ENCODE measurements at regions not wholly inside any gene's neighbourhood (a gene's known extent, or its start where the extent isn't known, plus 50 kb on each side); places are given as distances from the start of the nearest gene placed in this dataset.
A peak's percentile ranks its signal among the peaks of the same experiment; 100 is the strongest.
"Not testable (repeated sequence)": the region's sequence is repeated elsewhere in the genome, so short reads cannot be mapped to it uniquely, and the experiment has no call there.

GRCh38 chr5:50905996-50906570, 239.6 kb downstream of the PARP8 start:
- Histone ChIP-seq H4K20me1 (ENCODE audit: insufficient read depth, low read length) (no peaks in the 10 kb centered on the region), H3K4me3 (ENCODE audit: low read depth in 1 of 2, low read length in 2 of 2) (no peak overlapping the region), H3K4me1 (ENCODE audit: insufficient read depth, low read length) (peaks cover 9% of the 10 kb centered on the region; the same call in 1 of the 2 replicates), H3K4me2 (ENCODE audit: insufficient read depth, low read length) (no peak overlapping the region), H3K79me2 (ENCODE audit: insufficient read depth, low read length) (no peaks in the 10 kb centered on the region), H3K27ac (ENCODE audit: low read length) (no peak overlapping the region), H3K36me3 (ENCODE audit: insufficient read depth, low read length) (no peaks in the 10 kb centered on the region), H3K27me3 (ENCODE audit: insufficient read depth, low read length, poor library complexity) (no peaks in the 10 kb centered on the region), H2AFZ (ENCODE audit: low read depth, low read length) (no peak overlapping the region), H3K9ac (ENCODE audit: low read depth, low read length) (no peak overlapping the region), H3K9me3 (ENCODE audit: insufficient read depth, low read length, severe bottlenecking) (no peaks in the 10 kb centered on the region)
- no peak for ATAC-seq (ENCODE audit: insufficient read depth, low read depth)
- no peak for TF ChIP-seq EZH2 (IDR thresholded peaks at IDR 0.05; ENCODE audit: borderline replicate concordance, low read depth, low read length, severe bottlenecking)
- no peak for TF ChIP-seq CTCF (IDR thresholded peaks at IDR 0.05; ENCODE audit: borderline replicate concordance, extremely low read depth, low read length, poor library complexity, severe bottlenecking)
- no peak for DNase-seq

- H4K20me1 ChIP-seq (ENCODE audit: insufficient read depth, low read length); DNase-seq; H3K4me3 ChIP-seq (ENCODE audit: low read depth in 1 of 2, low read length in 2 of 2); H3K9ac ChIP-seq (ENCODE audit: low read depth, low read length); H3K79me2 ChIP-seq (ENCODE audit: insufficient read depth, low read length); H3K4me1 ChIP-seq (ENCODE audit: insufficient read depth, low read length); H2AFZ ChIP-seq (ENCODE audit: low read depth, low read length); ATAC-seq (ENCODE audit: insufficient read depth, low read depth); H3K36me3 ChIP-seq (ENCODE audit: insufficient read depth, low read length); H3K9me3 ChIP-seq (ENCODE audit: insufficient read depth, low read length, severe bottlenecking); H3K27me3 ChIP-seq (ENCODE audit: insufficient read depth, low read length, poor library complexity); H3K4me2 ChIP-seq (ENCODE audit: insufficient read depth, low read length); H3K27ac ChIP-seq (ENCODE audit: low read length): not testable (repeated sequence)
These were observed 253.7 kb downstream of the PARP8 start for GRCh38 chr5:50920160-50920559.

- no peaks in the 10 kb centered on the region for H3K4me1 ChIP-seq (ENCODE audit: insufficient read depth, low read length)
- no peak overlapping the region for H3K4me2 ChIP-seq (ENCODE audit: insufficient read depth, low read length)
- no peaks in the 10 kb centered on the region for H4K20me1 ChIP-seq (ENCODE audit: insufficient read depth, low read length)
- H2AFZ ChIP-seq (ENCODE audit: low read depth, low read length), result no peak overlapping the region
- H3K4me3 ChIP-seq (ENCODE audit: low read depth in 1 of 2, low read length in 2 of 2), result no peak overlapping the region
- H3K79me2 ChIP-seq (ENCODE audit: insufficient read depth, low read length), result no peaks in the 10 kb centered on the region
- ATAC-seq (ENCODE audit: insufficient read depth, low read depth) (no peak), DNase-seq (no peak)
- no peak overlapping the region for H3K9ac ChIP-seq (ENCODE audit: low read depth, low read length)
- no peaks in the 10 kb centered on the region for H3K27me3 ChIP-seq (ENCODE audit: insufficient read depth, low read length, poor library complexity)
- TF ChIP-seq CTCF (IDR thresholded peaks at IDR 0.05; ENCODE audit: borderline replicate concordance, extremely low read depth, low read length, poor library complexity, severe bottlenecking) (no peak), EZH2 (IDR thresholded peaks at IDR 0.05; ENCODE audit: borderline replicate concordance, low read depth, low read length, severe bottlenecking) (no peak)
- H3K27ac ChIP-seq (ENCODE audit: low read length), result no peak overlapping the region
- H3K36me3 ChIP-seq (ENCODE audit: insufficient read depth, low read length), result no peaks in the 10 kb centered on the region
- H3K9me3 ChIP-seq (ENCODE audit: insufficient read depth, low read length, severe bottlenecking), result no peaks in the 10 kb centered on the region
These were observed 255.1 kb downstream of the PARP8 start for GRCh38 chr5:50921366-50922133.

GRCh38 chr5:50922134-50922941, 255.9 kb downstream of the PARP8 start:
- H3K4me3 ChIP-seq (ENCODE audit: low read depth in 1 of 2, low read length in 2 of 2); H3K4me1 ChIP-seq (ENCODE audit: insufficient read depth, low read length); H3K27ac ChIP-seq (ENCODE audit: low read length); H3K9ac ChIP-seq (ENCODE audit: low read depth, low read length); H3K9me3 ChIP-seq (ENCODE audit: insufficient read depth, low read length, severe bottlenecking); H3K79me2 ChIP-seq (ENCODE audit: insufficient read depth, low read length); H4K20me1 ChIP-seq (ENCODE audit: insufficient read depth, low read length); H3K27me3 ChIP-seq (ENCODE audit: insufficient read depth, low read length, poor library complexity); DNase-seq; H3K4me2 ChIP-seq (ENCODE audit: insufficient read depth, low read length); H2AFZ ChIP-seq (ENCODE audit: low read depth, low read length); ATAC-seq (ENCODE audit: insufficient read depth, low read depth); H3K36me3 ChIP-seq (ENCODE audit: insufficient read depth, low read length): not testable (repeated sequence)
- peak; percentile 40 for TF ChIP-seq CTCF (IDR thresholded peaks at IDR 0.05; ENCODE audit: borderline replicate concordance, extremely low read depth, low read length, poor library complexity, severe bottlenecking)

Data from DND-41 (cell line).